ENCODE measurements at regions not wholly inside any gene's neighbourhood (a gene's known extent, or its start where the extent isn't known, plus 50 kb on each side); places are given as distances from the start of the nearest gene placed in this dataset.

GRCh38 chr2:6264198-6264597 is 572.0 kb downstream of the SOX11 start (continued):
- TF ChIP-seq ZNF710 (CRISPR knock-in tag; IDR thresholded peaks at IDR 0.05; ENCODE audit: borderline replicate concordance) (no peak), ZGPAT (CRISPR knock-in tag; IDR thresholded peaks at IDR 0.05) (no peak), RXRB (CRISPR knock-in tag; IDR thresholded peaks at IDR 0.05; ENCODE audit: borderline replicate concordance) (no peak), IKZF1 (IDR thresholded peaks at IDR 0.05) (no peak), PHF20 (CRISPR knock-in tag; IDR thresholded peaks at IDR 0.05) (no peak), ARHGAP35 (CRISPR knock-in tag; IDR thresholded peaks at IDR 0.05; ENCODE audit: borderline replicate concordance) (no peak), GMEB1 (CRISPR knock-in tag; IDR thresholded peaks at IDR 0.05; ENCODE audit: borderline replicate concordance) (no peak), HNRNPUL1 (IDR thresholded peaks at IDR 0.05; ENCODE audit: low read depth, low read length) (no peak), ZNF570 (CRISPR knock-in tag; IDR thresholded peaks at IDR 0.05; ENCODE audit: borderline replicate concordance) (no peak)

Data from HepG2 (cell line).